MM.1S (cell line): ENCODE measurements at regions not wholly inside any gene's neighbourhood (a gene's known extent, or its start where the extent isn't known, plus 50 kb on each side); places are given as distances from the start of the nearest gene placed in this dataset.

Experiments
- DNase-seq: peaks from one replicate; pipeline ENCODE4 v3.0.0-alpha.2; 2015
- H2AFZ ChIP-seq: fragments of 300-600 bp; sonication (generic); 2 replicates; pipeline ENCODE4 v1.6.0; 2016; ENCODE audit warnings: antibody characterized with exemption, low read length
- H3F3A ChIP-seq: fragments of 300-600 bp; sonication (generic); 2 replicates; pipeline ENCODE4 v1.6.1; 2016; ENCODE audit warnings: mild to moderate bottlenecking, antibody characterized with exemption, low read length, moderate library complexity, mixed read lengths; ENCODE audit not compliant: insufficient read depth
- H3K27ac ChIP-seq: fragments of 300-600 bp; sonication (generic); 2 replicates; pipeline ENCODE4 v1.5.1; 2016; ENCODE audit warnings: mild to moderate bottlenecking, low read length
- H3K27me3 ChIP-seq: fragments of 300-600 bp; sonication (generic); replicated peaks from 2 replicates; pipeline ENCODE4 v1.6.0; 2016; ENCODE audit warnings: low read length; ENCODE audit not compliant: insufficient read depth
- H3K36me3 ChIP-seq: fragments of 300-600 bp; sonication (generic); replicated peaks from 2 replicates; pipeline ENCODE4 v1.6.1; 2016; ENCODE audit warnings: mild to moderate bottlenecking, low read length, mixed read lengths; ENCODE audit not compliant: insufficient read depth
- H3K4me1 ChIP-seq: fragments of 300-600 bp; sonication (generic); 2 replicates; pipeline ENCODE4 v1.6.1; 2016; ENCODE audit warnings: low read length, mixed read lengths
- H3K4me2 ChIP-seq: fragments of 300-600 bp; sonication (generic); 2 replicates; pipeline ENCODE4 v1.6.0; 2016; ENCODE audit warnings: low read depth, low read length
- H3K4me3 ChIP-seq: fragments of 300-600 bp; sonication (generic); 2 replicates; pipeline ENCODE4 v1.5.1; 2016; ENCODE audit warnings: low read length, mixed read lengths
- H3K79me2 ChIP-seq: fragments of 300-600 bp; sonication (generic); 2 replicates; pipeline ENCODE4 v1.6.1; 2016; ENCODE audit warnings: mixed run types, low read length, mixed read lengths
- H3K9ac ChIP-seq: fragments of 300-600 bp; sonication (generic); 2 replicates; pipeline ENCODE4 v1.6.1; 2016; ENCODE audit warnings: low read length, mixed read lengths
- H3K9me2 ChIP-seq: fragments of 300-600 bp; sonication (generic); replicated peaks from 2 replicates; pipeline ENCODE4 v1.6.1; 2016; ENCODE audit warnings: mild to moderate bottlenecking, low read length, mixed read lengths; ENCODE audit not compliant: insufficient read depth
- H3K9me3 ChIP-seq: fragments of 300-600 bp; sonication (generic); replicated peaks from 2 replicates; pipeline ENCODE4 v1.6.1; 2016; ENCODE audit warnings: mild to moderate bottlenecking, low read length, mixed read lengths; ENCODE audit not compliant: insufficient read depth
- H4K20me1 ChIP-seq: fragments of 300-600 bp; sonication (generic); 2 replicates; pipeline ENCODE4 v1.6.1; 2016; ENCODE audit warnings: mild to moderate bottlenecking, low read length, moderate library complexity, mixed read lengths; ENCODE audit not compliant: insufficient read depth
- EZH2 ChIP-seq: fragments of 300-600 bp; sonication (generic); optimal IDR thresholded peaks from 2 replicates; pipeline ENCODE3; 2017; ENCODE audit warnings: low read depth, mild to moderate bottlenecking, antibody characterized with exemption, low read length, mixed read lengths
- EZH2phosphoT487 ChIP-seq: fragments of 300-600 bp; sonication (generic); IDR thresholded peaks from 2 replicates; pipeline ENCODE4 v1.6.1; 2018; ENCODE audit warnings: antibody characterized with exemption, low read length
- TF ChIP-seq, protein P1 (sequence below): fragments of 300-600 bp; sonication (generic); IDR thresholded peaks from 2 replicates; pipeline ENCODE4 v1.5.1; 2016; ENCODE audit warnings: antibody characterized with exemption, low read length, mixed read lengths

DNA sequence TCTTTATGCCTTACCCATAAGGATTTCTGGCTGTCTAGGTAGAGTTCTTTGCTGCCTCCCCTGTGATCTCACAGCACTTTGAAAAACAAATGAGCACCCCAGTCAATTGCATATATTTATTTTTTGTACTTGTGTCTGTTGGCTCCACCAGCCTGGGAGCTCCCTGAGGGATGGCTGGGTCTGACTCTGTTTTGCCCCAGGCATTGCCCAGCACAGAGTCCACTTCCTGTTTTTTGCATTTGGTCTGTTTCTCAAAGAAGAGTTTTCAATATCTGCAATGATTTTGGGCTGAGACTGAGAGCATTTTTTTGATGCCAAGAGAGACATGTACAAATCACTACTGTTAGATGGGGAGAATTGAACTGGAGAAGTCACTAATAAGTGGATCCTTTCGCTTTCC, 125.0 kb downstream of the FOXD2 start:
- Histone ChIP-seq H2AFZ (no peak overlapping the region), H3K36me3 (no peaks in the 10 kb centered on the region), H3K9me2 (no peaks in the 10 kb centered on the region), H3K4me2 (no peak overlapping the region), H3K27me3 (no peaks in the 10 kb centered on the region), H3K9me3 (no peaks in the 10 kb centered on the region), H3K9ac (no peak overlapping the region), H3K79me2 (no peaks in the 10 kb centered on the region), H3K4me3 (no peak overlapping the region), H4K20me1 (no peaks in the 10 kb centered on the region), H3F3A (no peaks in the 10 kb centered on the region), H3K27ac (no peak overlapping the region), H3K4me1 (no peaks in the 10 kb centered on the region)
- DNase-seq: no peak
- TF ChIP-seq, protein P1, sequence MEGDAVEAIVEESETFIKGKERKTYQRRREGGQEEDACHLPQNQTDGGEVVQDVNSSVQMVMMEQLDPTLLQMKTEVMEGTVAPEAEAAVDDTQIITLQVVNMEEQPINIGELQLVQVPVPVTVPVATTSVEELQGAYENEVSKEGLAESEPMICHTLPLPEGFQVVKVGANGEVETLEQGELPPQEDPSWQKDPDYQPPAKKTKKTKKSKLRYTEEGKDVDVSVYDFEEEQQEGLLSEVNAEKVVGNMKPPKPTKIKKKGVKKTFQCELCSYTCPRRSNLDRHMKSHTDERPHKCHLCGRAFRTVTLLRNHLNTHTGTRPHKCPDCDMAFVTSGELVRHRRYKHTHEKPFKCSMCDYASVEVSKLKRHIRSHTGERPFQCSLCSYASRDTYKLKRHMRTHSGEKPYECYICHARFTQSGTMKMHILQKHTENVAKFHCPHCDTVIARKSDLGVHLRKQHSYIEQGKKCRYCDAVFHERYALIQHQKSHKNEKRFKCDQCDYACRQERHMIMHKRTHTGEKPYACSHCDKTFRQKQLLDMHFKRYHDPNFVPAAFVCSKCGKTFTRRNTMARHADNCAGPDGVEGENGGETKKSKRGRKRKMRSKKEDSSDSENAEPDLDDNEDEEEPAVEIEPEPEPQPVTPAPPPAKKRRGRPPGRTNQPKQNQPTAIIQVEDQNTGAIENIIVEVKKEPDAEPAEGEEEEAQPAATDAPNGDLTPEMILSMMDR: no peak
- no peak for TF ChIP-seq EZH2phosphoT487
- no peak for TF ChIP-seq EZH2

GRCh38 chr1:47563201-47563600, 125.4 kb downstream of the FOXD2 start:
- Histone ChIP-seq H3K9me2 (no peaks in the 10 kb centered on the region), H3K27me3 (no peaks in the 10 kb centered on the region), H3K36me3 (no peaks in the 10 kb centered on the region), H3K9me3 (no peaks in the 10 kb centered on the region), H4K20me1 (no peaks in the 10 kb centered on the region), H3K4me1 (no peaks in the 10 kb centered on the region), H3K27ac (no peak overlapping the region), H3K9ac (no peak overlapping the region), H3K4me3 (no peak overlapping the region), H3K79me2 (no peaks in the 10 kb centered on the region), H3F3A (no peaks in the 10 kb centered on the region), H3K4me2 (no peak overlapping the region), H2AFZ (no peak overlapping the region)
- DNase-seq: no peak
- TF ChIP-seq, protein P1: no peak
- no peak for TF ChIP-seq EZH2phosphoT487
- TF ChIP-seq EZH2: no peak

DNA sequence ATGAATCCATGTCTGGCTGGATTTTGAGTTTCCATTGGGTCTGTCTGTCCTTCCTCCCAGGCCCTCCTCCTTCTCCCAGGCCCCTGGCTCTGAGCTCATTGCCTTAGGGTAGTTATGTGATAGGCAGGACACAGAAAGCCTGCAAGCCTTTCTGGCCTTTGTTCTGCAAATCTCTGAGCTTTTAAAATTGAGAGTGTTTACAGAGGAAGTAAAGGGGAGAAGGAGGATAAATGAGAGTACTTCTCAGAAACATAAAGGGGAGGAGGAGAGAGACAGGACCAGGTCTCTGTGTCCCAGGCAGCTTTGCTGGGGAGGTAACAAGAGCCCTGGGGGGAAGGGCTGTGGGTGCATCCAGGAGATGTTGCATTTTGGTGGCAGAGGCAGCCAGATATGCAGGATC, 126.7 kb downstream of the FOXD2 start:
- H3K4me3 ChIP-seq: no peak overlapping the region

More for the DNA sequence above, 126.7 kb downstream of the FOXD2 start:
- no peaks in the 10 kb centered on the region for H3K79me2 ChIP-seq
- H3K27ac ChIP-seq: no peak overlapping the region
- no peaks in the 10 kb centered on the region for H3K36me3 ChIP-seq
- no peaks in the 10 kb centered on the region for H3K9me3 ChIP-seq
- no peaks in the 10 kb centered on the region for H3F3A ChIP-seq
- H3K4me2 ChIP-seq: no peak overlapping the region
- H3K9ac ChIP-seq: no peak overlapping the region
- H3K27me3 ChIP-seq: no peaks in the 10 kb centered on the region
- no peak for TF ChIP-seq EZH2phosphoT487
- TF ChIP-seq EZH2: no peak
- TF ChIP-seq, protein P1: no peak
- no peaks in the 10 kb centered on the region for H4K20me1 ChIP-seq
- H3K9me2 ChIP-seq: no peaks in the 10 kb centered on the region
- DNase-seq: no peak
- H2AFZ ChIP-seq: no peak overlapping the region
- H3K4me1 ChIP-seq: no peaks in the 10 kb centered on the region
